ENCODE measurements at regions not wholly inside any gene's neighbourhood (a gene's known extent, or its start where the extent isn't known, plus 50 kb on each side); places are given as distances from the start of the nearest gene placed in this dataset.

- no peak for DNase-seq (ENCODE audit: low read depth)
Observed at GRCh38 chr15:99921101-99921500, 187.9 kb upstream of the LYSMD4 start.

GRCh38 chr15:99918072-99918471, 184.8 kb upstream of the LYSMD4 start:
- no peak for DNase-seq (ENCODE audit: low read depth)

- no peak for DNase-seq (ENCODE audit: low read depth)
Observed at GRCh38 chr15:99917252-99917651, 184.0 kb upstream of the LYSMD4 start.

- no peak for DNase-seq (ENCODE audit: low read depth)
Observed at GRCh38 chr15:99916668-99917223, 183.5 kb upstream of the LYSMD4 start.

GRCh38 chr15:99914723-99915122, 181.5 kb upstream of the LYSMD4 start:
- no peak for DNase-seq (ENCODE audit: low read depth)

- DNase-seq (ENCODE audit: low read depth) = no peak
Observed at GRCh38 chr15:99911816-99912215, 178.6 kb upstream of the LYSMD4 start.

- DNase-seq (ENCODE audit: low read depth) = no peak
Observed at GRCh38 chr15:99909592-99910295, 176.5 kb upstream of the LYSMD4 start.

- DNase-seq (ENCODE audit: low read depth) = no peak
Observed at GRCh38 chr15:99907698-99908097, 174.5 kb upstream of the LYSMD4 start.

GRCh38 chr15:99906793-99907192, 173.6 kb upstream of the LYSMD4 start:
- no peak for DNase-seq (ENCODE audit: low read depth)

GRCh38 chr15:99906311-99906710, 173.1 kb upstream of the LYSMD4 start:
- no peak for DNase-seq (ENCODE audit: low read depth)

GRCh38 chr15:99902248-99902928, 169.2 kb upstream of the LYSMD4 start:
- no peak for DNase-seq (ENCODE audit: low read depth)

- no peak for DNase-seq (ENCODE audit: low read depth)
Observed at GRCh38 chr15:99895956-99896311, 162.7 kb upstream of the LYSMD4 start.

GRCh38 chr15:99895189-99895955, 162.1 kb upstream of the LYSMD4 start:
- DNase-seq (ENCODE audit: low read depth) = no peak

- DNase-seq (ENCODE audit: low read depth) = no peak
Observed at GRCh38 chr15:99878835-99879234, 145.6 kb upstream of the LYSMD4 start.

GRCh38 chr15:99873451-99873850, 140.2 kb upstream of the LYSMD4 start:
- DNase-seq (ENCODE audit: low read depth) = no peak

GRCh38 chr15:99863550-99864198, 130.4 kb upstream of the LYSMD4 start:
- no peak for DNase-seq (ENCODE audit: low read depth)

- DNase-seq (ENCODE audit: low read depth) = no peak
Observed at GRCh38 chr15:99857836-99858235, 124.6 kb upstream of the LYSMD4 start.

GRCh38 chr15:99850517-99850916, 117.3 kb upstream of the LYSMD4 start:
- no peak for DNase-seq (ENCODE audit: low read depth)

- DNase-seq (ENCODE audit: low read depth) = no peak
Observed at GRCh38 chr15:99845009-99845408, 111.8 kb upstream of the LYSMD4 start.

- peak; percentile 1 for DNase-seq (ENCODE audit: low read depth)
Observed at GRCh38 chr15:99844150-99844549, 110.9 kb upstream of the LYSMD4 start.

- DNase-seq (ENCODE audit: low read depth) = no peak
Observed at GRCh38 chr15:99842071-99842470, 108.8 kb upstream of the LYSMD4 start.

- no peak for DNase-seq (ENCODE audit: low read depth)
Observed at GRCh38 chr15:99826157-99826780, 93.0 kb upstream of the LYSMD4 start.
